ENCODE measurements at regions not wholly inside any gene's neighbourhood (a gene's known extent, or its start where the extent isn't known, plus 50 kb on each side); places are given as distances from the start of the nearest gene placed in this dataset.

- TF ChIP-seq, protein P1, sequence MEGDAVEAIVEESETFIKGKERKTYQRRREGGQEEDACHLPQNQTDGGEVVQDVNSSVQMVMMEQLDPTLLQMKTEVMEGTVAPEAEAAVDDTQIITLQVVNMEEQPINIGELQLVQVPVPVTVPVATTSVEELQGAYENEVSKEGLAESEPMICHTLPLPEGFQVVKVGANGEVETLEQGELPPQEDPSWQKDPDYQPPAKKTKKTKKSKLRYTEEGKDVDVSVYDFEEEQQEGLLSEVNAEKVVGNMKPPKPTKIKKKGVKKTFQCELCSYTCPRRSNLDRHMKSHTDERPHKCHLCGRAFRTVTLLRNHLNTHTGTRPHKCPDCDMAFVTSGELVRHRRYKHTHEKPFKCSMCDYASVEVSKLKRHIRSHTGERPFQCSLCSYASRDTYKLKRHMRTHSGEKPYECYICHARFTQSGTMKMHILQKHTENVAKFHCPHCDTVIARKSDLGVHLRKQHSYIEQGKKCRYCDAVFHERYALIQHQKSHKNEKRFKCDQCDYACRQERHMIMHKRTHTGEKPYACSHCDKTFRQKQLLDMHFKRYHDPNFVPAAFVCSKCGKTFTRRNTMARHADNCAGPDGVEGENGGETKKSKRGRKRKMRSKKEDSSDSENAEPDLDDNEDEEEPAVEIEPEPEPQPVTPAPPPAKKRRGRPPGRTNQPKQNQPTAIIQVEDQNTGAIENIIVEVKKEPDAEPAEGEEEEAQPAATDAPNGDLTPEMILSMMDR (conservative IDR thresholded peaks at IDR 0.05; ENCODE audit: low read depth, low read length) = no peak
- TF ChIP-seq EZH2 (IDR thresholded peaks at IDR 0.05; ENCODE audit: low read length, unreplicated experiment) = no peak
These were observed 280.7 kb upstream of the MAGI2 start for GRCh38 chr7:79734181-79734580.

Measured in PC-3 (cell line).